ENCODE measurements at regions not wholly inside any gene's neighbourhood (a gene's known extent, or its start where the extent isn't known, plus 50 kb on each side); places are given as distances from the start of the nearest gene placed in this dataset.

DNA sequence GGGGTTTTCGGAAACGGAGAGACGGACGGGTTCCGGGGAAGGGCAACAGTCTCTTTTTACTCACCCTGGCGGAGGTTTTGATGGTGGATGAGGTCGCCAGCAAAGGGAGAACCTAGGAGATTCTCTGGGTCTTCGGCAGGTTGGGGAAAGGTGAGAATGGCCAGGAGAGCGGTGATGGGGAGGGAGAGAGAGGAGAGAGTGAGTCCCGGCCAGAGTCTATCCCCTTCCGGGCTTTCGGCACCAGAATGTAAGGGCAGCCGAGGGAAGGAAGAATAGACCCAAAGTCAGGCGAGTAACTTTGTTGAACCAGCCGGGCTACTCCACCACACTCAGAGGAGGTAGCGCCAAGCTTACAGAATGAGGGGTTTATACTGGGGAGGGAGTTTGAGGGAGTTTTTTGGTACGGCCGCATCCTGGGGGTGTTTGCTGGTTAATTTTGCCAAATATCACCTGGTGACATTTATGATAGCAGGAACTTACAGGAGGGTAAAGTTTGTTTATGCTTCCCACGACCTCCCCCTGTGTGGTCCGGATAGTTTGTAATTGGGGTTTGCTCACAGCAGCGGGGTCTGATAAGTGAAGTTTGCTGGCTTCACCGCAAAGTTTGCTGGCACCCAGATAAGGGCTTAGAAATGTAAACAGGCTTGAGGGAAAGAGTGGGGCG lies 141.1 kb upstream of the ETV3 start:
- H3K4me1 ChIP-seq (ENCODE audit: control insufficient read depth, insufficient read depth, low read length) = no peaks in the 10 kb centered on the region
- H3K4me3 ChIP-seq (ENCODE audit: low read length in 2 of 2) = no peak overlapping the region
- H3K9me3 ChIP-seq (ENCODE audit: control insufficient read depth in 2 of 2, low read length in 2 of 2) = peaks cover 0 to 4% of the 10 kb centered on the region in 2 donors
- H3K36me3 ChIP-seq (ENCODE audit: control insufficient read depth in 2 of 2, insufficient read depth in 2 of 2, low read length in 2 of 2) = no peaks in the 10 kb centered on the region
- peaks cover 3 to 6% of the 10 kb centered on the region in 2 donors for H3K27me3 ChIP-seq (ENCODE audit: control insufficient read depth in 1 of 2, insufficient read depth in 2 of 2, low read length in 2 of 2)
- no peak overlapping the region for H3K9ac ChIP-seq (ENCODE audit: low read length in 2 of 2)
- H3K27ac ChIP-seq (ENCODE audit: low read length) = no peak overlapping the region

- Histone ChIP-seq H3K9ac (ENCODE audit: low read length in 2 of 2) (no peak overlapping the region), H3K9me3 (ENCODE audit: control insufficient read depth in 2 of 2, low read length in 2 of 2) (peaks cover 0 to 4% of the 10 kb centered on the region in 2 donors), H3K27ac (ENCODE audit: low read length) (no peak overlapping the region), H3K36me3 (ENCODE audit: control insufficient read depth in 2 of 2, insufficient read depth in 2 of 2, low read length in 2 of 2) (no peaks in the 10 kb centered on the region), H3K4me3 (ENCODE audit: low read length in 2 of 2) (no peak overlapping the region), H3K27me3 (ENCODE audit: control insufficient read depth in 1 of 2, insufficient read depth in 2 of 2, low read length in 2 of 2) (peaks cover 3 to 6% of the 10 kb centered on the region in 2 donors), H3K4me1 (ENCODE audit: control insufficient read depth, insufficient read depth, low read length) (no peaks in the 10 kb centered on the region)
Observed at GRCh38 chr1:157278383-157279137, 140.4 kb upstream of the ETV3 start.

- peaks cover 3 to 6% of the 10 kb centered on the region in 2 donors for H3K27me3 ChIP-seq (ENCODE audit: control insufficient read depth in 1 of 2, insufficient read depth in 2 of 2, low read length in 2 of 2)
- no peaks in the 10 kb centered on the region for H3K36me3 ChIP-seq (ENCODE audit: control insufficient read depth in 2 of 2, insufficient read depth in 2 of 2, low read length in 2 of 2)
- H3K4me3 ChIP-seq (ENCODE audit: low read length in 2 of 2) = no peak overlapping the region
- no peaks in the 10 kb centered on the region for H3K4me1 ChIP-seq (ENCODE audit: control insufficient read depth, insufficient read depth, low read length)
- H3K9me3 ChIP-seq (ENCODE audit: control insufficient read depth in 2 of 2, low read length in 2 of 2) = peaks cover 0 to 4% of the 10 kb centered on the region in 2 donors
- H3K27ac ChIP-seq (ENCODE audit: low read length) = no peak overlapping the region
- no peak overlapping the region for H3K9ac ChIP-seq (ENCODE audit: low read length in 2 of 2)
Observed at GRCh38 chr1:157277913-157278312, 139.7 kb upstream of the ETV3 start.

DNA sequence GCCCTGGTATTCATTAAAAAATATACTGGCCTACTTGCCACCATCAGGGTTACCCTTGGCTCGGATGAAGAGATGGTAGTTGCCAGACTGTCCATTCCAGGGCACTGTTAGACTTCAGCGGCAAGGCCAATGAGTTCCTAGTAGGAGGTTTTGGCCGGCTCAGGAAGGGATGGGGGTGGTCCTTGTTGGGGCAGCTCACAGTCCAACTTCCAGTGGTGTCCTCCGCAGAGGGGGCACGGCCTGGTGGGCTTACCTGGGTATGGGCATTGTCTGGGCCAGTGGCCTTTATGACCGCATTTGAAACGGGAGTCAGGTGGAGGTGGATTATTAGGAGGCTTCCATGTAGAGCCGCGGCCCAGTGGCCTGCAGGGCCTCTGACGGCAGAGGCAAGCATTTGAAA lies 139.1 kb upstream of the ETV3 start:
- Histone ChIP-seq H3K9ac (ENCODE audit: low read length in 2 of 2) (no peak overlapping the region), H3K4me1 (ENCODE audit: control insufficient read depth, insufficient read depth, low read length) (no peaks in the 10 kb centered on the region), H3K36me3 (ENCODE audit: control insufficient read depth in 2 of 2, insufficient read depth in 2 of 2, low read length in 2 of 2) (no peaks in the 10 kb centered on the region), H3K4me3 (ENCODE audit: low read length in 2 of 2) (no peak overlapping the region), H3K27ac (ENCODE audit: low read length) (no peak overlapping the region), H3K27me3 (ENCODE audit: control insufficient read depth in 1 of 2, insufficient read depth in 2 of 2, low read length in 2 of 2) (peaks cover 3 to 6% of the 10 kb centered on the region in 2 donors), H3K9me3 (ENCODE audit: control insufficient read depth in 2 of 2, low read length in 2 of 2) (peaks cover 0 to 4% of the 10 kb centered on the region in 2 donors)

DNA sequence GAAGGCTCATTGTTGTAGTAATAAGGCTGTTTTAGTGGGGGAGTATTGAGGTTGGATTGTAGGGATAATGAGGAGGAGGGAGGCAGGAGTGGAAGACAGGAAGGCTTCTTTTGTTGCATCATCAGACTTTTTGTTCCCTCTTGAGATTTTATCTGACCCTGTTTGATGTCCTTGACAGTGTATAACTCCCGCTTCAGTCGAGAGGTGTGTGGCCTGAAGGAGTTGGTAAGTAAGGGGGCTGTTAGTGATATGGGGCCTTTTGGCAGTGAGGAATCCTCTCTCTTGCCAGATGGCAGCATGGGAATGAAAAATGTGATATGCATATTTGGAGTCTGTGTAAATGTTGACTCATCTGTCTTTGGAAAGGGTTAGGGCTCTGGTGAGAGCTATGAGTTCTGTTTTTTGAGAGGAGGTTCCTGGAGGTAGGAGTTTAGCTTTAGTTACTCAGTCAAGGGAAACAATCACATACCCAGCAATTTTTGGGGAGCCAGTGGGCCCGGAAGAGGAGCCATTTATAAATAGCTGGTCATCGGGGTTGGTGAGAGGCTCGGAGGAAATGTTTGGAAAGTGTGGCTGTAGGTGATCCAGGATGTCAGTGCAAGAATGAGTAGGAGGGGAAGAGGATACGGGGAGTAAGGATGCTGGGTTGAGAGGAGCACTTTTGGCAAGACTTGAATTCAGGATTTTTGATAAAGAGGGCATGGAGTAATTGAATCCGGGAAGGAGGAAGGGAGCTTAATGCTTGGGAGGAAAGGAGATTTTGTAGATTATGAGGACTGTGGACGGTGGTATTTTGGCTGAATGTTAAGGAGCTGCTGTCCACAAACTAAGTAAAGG lies 136.7 kb upstream of the ETV3 start:
- Histone ChIP-seq H3K27me3 (ENCODE audit: control insufficient read depth in 1 of 2, insufficient read depth in 2 of 2, low read length in 2 of 2) (peaks cover 3 to 6% of the 10 kb centered on the region in 2 donors), H3K36me3 (ENCODE audit: control insufficient read depth in 2 of 2, insufficient read depth in 2 of 2, low read length in 2 of 2) (no peaks in the 10 kb centered on the region), H3K27ac (ENCODE audit: low read length) (no peak overlapping the region), H3K9me3 (ENCODE audit: control insufficient read depth in 2 of 2, low read length in 2 of 2) (peaks cover 0 to 4% of the 10 kb centered on the region in 2 donors), H3K4me3 (ENCODE audit: low read length in 2 of 2) (no peak overlapping the region), H3K9ac (ENCODE audit: low read length in 2 of 2) (no peak overlapping the region), H3K4me1 (ENCODE audit: control insufficient read depth, insufficient read depth, low read length) (no peaks in the 10 kb centered on the region)

DNA sequence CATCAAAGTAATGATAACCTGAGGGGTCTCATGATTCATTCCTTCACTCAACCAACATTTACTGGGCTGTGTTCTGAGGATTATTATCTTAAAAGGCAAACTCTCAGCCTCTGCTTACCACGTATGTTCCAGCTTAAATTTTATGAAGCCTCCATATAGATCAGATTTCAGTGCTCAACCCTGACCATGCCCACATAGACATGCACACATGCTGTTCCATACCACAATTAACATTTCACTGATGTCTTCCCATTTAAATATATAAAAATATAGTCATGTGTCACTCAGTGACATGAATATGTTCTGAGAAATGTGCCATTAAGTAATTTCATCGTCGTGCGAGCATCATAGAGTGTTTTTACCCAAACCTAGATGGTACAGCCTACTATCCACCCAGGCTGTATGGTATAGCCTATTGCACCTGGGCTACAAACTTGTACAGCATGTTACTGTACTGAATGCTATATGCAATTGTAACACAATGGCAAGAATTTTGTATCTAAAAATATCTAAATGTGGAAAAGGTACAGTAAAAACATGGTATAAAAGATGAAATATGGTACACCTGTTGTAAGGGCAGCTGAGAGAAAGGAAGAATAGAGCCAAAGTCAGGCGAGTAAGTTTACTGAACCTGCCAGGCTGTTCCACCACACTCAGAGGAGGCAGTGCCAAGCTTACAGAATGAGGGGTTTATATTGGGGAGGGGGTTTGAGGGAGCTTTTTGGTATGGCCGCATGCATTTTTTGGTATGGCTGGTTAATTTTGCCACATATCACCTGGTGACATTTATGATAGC lies 134.7 kb upstream of the ETV3 start:
- Histone ChIP-seq H3K9me3 (ENCODE audit: control insufficient read depth in 2 of 2, low read length in 2 of 2) (peaks cover 0 to 4% of the 10 kb centered on the region in 2 donors), H3K9ac (ENCODE audit: low read length in 2 of 2) (no peak overlapping the region), H3K4me3 (ENCODE audit: low read length in 2 of 2) (no peak overlapping the region), H3K27me3 (ENCODE audit: control insufficient read depth in 1 of 2, insufficient read depth in 2 of 2, low read length in 2 of 2) (peaks cover 3 to 4% of the 10 kb centered on the region in 2 donors), H3K4me1 (ENCODE audit: control insufficient read depth, insufficient read depth, low read length) (no peaks in the 10 kb centered on the region), H3K36me3 (ENCODE audit: control insufficient read depth in 2 of 2, insufficient read depth in 2 of 2, low read length in 2 of 2) (no peaks in the 10 kb centered on the region), H3K27ac (ENCODE audit: low read length) (no peak overlapping the region)

GRCh38 chr1:157272264-157272663 lies 134.1 kb upstream of the ETV3 start:
- no peak overlapping the region for H3K4me3 ChIP-seq (ENCODE audit: low read length in 2 of 2)
- H3K9me3 ChIP-seq (ENCODE audit: control insufficient read depth in 2 of 2, low read length in 2 of 2) = peaks cover 0 to 4% of the 10 kb centered on the region in 2 donors
- H3K36me3 ChIP-seq (ENCODE audit: control insufficient read depth in 2 of 2, insufficient read depth in 2 of 2, low read length in 2 of 2) = no peaks in the 10 kb centered on the region
- no peak overlapping the region for H3K27ac ChIP-seq (ENCODE audit: low read length)
- peaks cover 0 to 4% of the 10 kb centered on the region in 2 donors for H3K27me3 ChIP-seq (ENCODE audit: control insufficient read depth in 1 of 2, insufficient read depth in 2 of 2, low read length in 2 of 2)
- no peak overlapping the region for H3K9ac ChIP-seq (ENCODE audit: low read length in 2 of 2)
- H3K4me1 ChIP-seq (ENCODE audit: control insufficient read depth, insufficient read depth, low read length) = no peaks in the 10 kb centered on the region

- Histone ChIP-seq H3K9me3 (ENCODE audit: control insufficient read depth in 2 of 2, low read length in 2 of 2) (peaks cover 0 to 4% of the 10 kb centered on the region in 2 donors), H3K4me1 (ENCODE audit: control insufficient read depth, insufficient read depth, low read length) (no peaks in the 10 kb centered on the region), H3K36me3 (ENCODE audit: control insufficient read depth in 2 of 2, insufficient read depth in 2 of 2, low read length in 2 of 2) (no peaks in the 10 kb centered on the region), H3K27me3 (ENCODE audit: control insufficient read depth in 1 of 2, insufficient read depth in 2 of 2, low read length in 2 of 2) (peaks cover 0 to 4% of the 10 kb centered on the region in 2 donors), H3K4me3 (ENCODE audit: low read length in 2 of 2) (no peak overlapping the region), H3K9ac (ENCODE audit: low read length in 2 of 2) (no peak overlapping the region), H3K27ac (ENCODE audit: low read length) (no peak overlapping the region)
Observed at GRCh38 chr1:157270705-157271274, 132.6 kb upstream of the ETV3 start.

GRCh38 chr1:157269656-157270375 lies 131.6 kb upstream of the ETV3 start:
- H3K4me1 ChIP-seq (ENCODE audit: control insufficient read depth, insufficient read depth, low read length) = no peaks in the 10 kb centered on the region
- no peak overlapping the region for H3K27ac ChIP-seq (ENCODE audit: low read length)
- H3K27me3 ChIP-seq (ENCODE audit: control insufficient read depth in 1 of 2, insufficient read depth in 2 of 2, low read length in 2 of 2) = peaks cover 0 to 4% of the 10 kb centered on the region in 2 donors
- H3K36me3 ChIP-seq (ENCODE audit: control insufficient read depth in 2 of 2, insufficient read depth in 2 of 2, low read length in 2 of 2) = no peaks in the 10 kb centered on the region
- H3K9me3 ChIP-seq (ENCODE audit: control insufficient read depth in 2 of 2, low read length in 2 of 2) = peaks cover 0 to 3% of the 10 kb centered on the region in 2 donors
- no peak overlapping the region for H3K9ac ChIP-seq (ENCODE audit: low read length in 2 of 2)
- no peak overlapping the region for H3K4me3 ChIP-seq (ENCODE audit: low read length in 2 of 2)
